ENCODE measurements at regions not wholly inside any gene's neighbourhood (a gene's known extent, or its start where the extent isn't known, plus 50 kb on each side); places are given as distances from the start of the nearest gene placed in this dataset.

GRCh38 chr2:7190587-7191324 lies 273.5 kb downstream of the RNF144A start:
- Histone ChIP-seq H3K4me3 (no peak overlapping the region), H3K27ac (no peak overlapping the region; a peak in 1 of 6 replicates), H3K4me1 (peaks cover 16% of the 10 kb centered on the region; the same call in 2 of the 3 replicates), H3K4me2 (no peak overlapping the region), H3K9me3 (no peaks in the 10 kb centered on the region)
- ATAC-seq: no peak
- ChIA-PET CTCF (interaction anchor here (1.2 to 1.5 kb wide), 2 partner anchors 13 to 16 kb away, joined by 3 to 4 read pairs; no protein-coding TSS in a partner anchor), POLR2A (no interaction called here)
- FAIRE-seq: no peak
- TF ChIP-seq CBX8 (IDR thresholded peaks at IDR 0.05) (no peak), NFE2L2 (conservative IDR thresholded peaks at IDR 0.05; ENCODE audit: low read length) (no peak), SREBF2 (IDR thresholded peaks at IDR 0.05) (no peak), KDM1A (IDR thresholded peaks at IDR 0.05; ENCODE audit: low read depth) (no peak), RARB (CRISPR knock-in tag; IDR thresholded peaks at IDR 0.05) (no peak), FOSL2 (IDR thresholded peaks at IDR 0.05) (no peak), FOSL2 (CRISPR knock-in tag; IDR thresholded peaks at IDR 0.05) (0 out of 2 replicates have a peak, but pooled peaks have one; percentile 6), ATOH8 (CRISPR knock-in tag; IDR thresholded peaks at IDR 0.05; ENCODE audit: low read depth) (no peak), NR3C1 (IDR thresholded peaks at IDR 0.05) (no peak), MAFK (IDR thresholded peaks at IDR 0.05; ENCODE audit: partially characterized antibody) (no peak)
- WGBS (ENCODE audit: missing lambda C conversion rate): 30% methylated on average over 5 of the region's 5 CpGs
- no peak for DNase-seq (ENCODE audit: low read depth in 1 of 2, low spot score in 1 of 2)

- TF ChIP-seq HMGXB4 (CRISPR knock-in tag; IDR thresholded peaks at IDR 0.05; ENCODE audit: borderline replicate concordance) (no peak), FOSL2 (IDR thresholded peaks at IDR 0.05) (no peak), FOSL2 (CRISPR knock-in tag; IDR thresholded peaks at IDR 0.05) (peak; percentile 32; the same call in 1 of the 2 replicates)
- CTCF ChIA-PET: interaction anchor here (1.5 kb wide), 1 partner anchor 15 kb away, joined by 4 read pairs; no protein-coding TSS in a partner anchor
- DNase-seq (ENCODE audit: low read depth in 1 of 2, low spot score in 1 of 2): peak; percentile 13 to 57
Observed at GRCh38 chr2:7191932-7192331, 274.7 kb downstream of the RNF144A start.

GRCh38 chr2:7193457-7193856 lies 276.2 kb downstream of the RNF144A start:
- no peaks in the 10 kb centered on the region for H3K9me3 ChIP-seq
- CTCF ChIA-PET: interaction anchor here (1.1 to 1.5 kb wide), 2 partner anchors 9 to 11 kb away, joined by 3 to 6 read pairs; no protein-coding TSS in a partner anchor
- ATAC-seq: no peak
- POLR2A ChIA-PET: no interaction called here
- no peak for DNase-seq (ENCODE audit: low read depth in 1 of 2, low spot score in 1 of 2)
- FAIRE-seq: no peak
- no peak overlapping the region for H3K27ac ChIP-seq
- H3K4me2 ChIP-seq: no peak overlapping the region
- no peak overlapping the region for H3K4me3 ChIP-seq
- TF ChIP-seq MAFK (IDR thresholded peaks at IDR 0.05; ENCODE audit: partially characterized antibody) (peak; percentile 84), POLR2AphosphoS2 (conservative IDR thresholded peaks at IDR 0.05; ENCODE audit: low read length) (no peak)
- peaks cover 16% of the 10 kb centered on the region; the same call in 2 of the 3 replicates for H3K4me1 ChIP-seq

More at GRCh38 chr2:7191932-7192331, 274.7 kb downstream of the RNF144A start:
- Histone ChIP-seq H3K4me2 (peak overlapping the region; percentile 25), H3K9me3 (no peaks in the 10 kb centered on the region), H3K4me3 (no peak overlapping the region), H3K4me1 (peaks cover 16% of the 10 kb centered on the region; the same call in 2 of the 3 replicates), H3K27ac (peak overlapping the region in 1 of 2 experiments; percentile 65; a peak in 2 of 6 replicates)
- no peak for FAIRE-seq
- 12% methylated on average over 4 of the region's 4 CpGs for WGBS (ENCODE audit: missing lambda C conversion rate)
- peak; percentile 78 to 84 for ATAC-seq
- POLR2A ChIA-PET: interaction anchor here (0.7 kb wide), 1 partner anchor 1490 kb away, joined by 3 read pairs; the partner anchor contains the start of gene ID2

- ChIA-PET CTCF (no interaction called here), POLR2A (no interaction called here)
- WGBS (ENCODE audit: missing lambda C conversion rate): 9% methylated on average over 2 of the region's 2 CpGs
- FAIRE-seq (no peak), DNase-seq (ENCODE audit: low read depth in 1 of 2, low spot score in 1 of 2) (no peak), ATAC-seq (no peak)
- Histone ChIP-seq H3K4me1 (peaks cover 16% of the 10 kb centered on the region; the same call in 2 of the 3 replicates), H3K27ac (no peak overlapping the region), H3K4me2 (no peak overlapping the region), H3K9me3 (no peaks in the 10 kb centered on the region), H3K4me3 (no peak overlapping the region)
- no peak for TF ChIP-seq ZC3H11A (IDR thresholded peaks at IDR 0.05)
- no peak for TF ChIP-seq HOXB13 (CRISPR knock-in tag; IDR thresholded peaks at IDR 0.05; ENCODE audit: low read depth)
- no peak for TF ChIP-seq POLR2AphosphoS2 (conservative IDR thresholded peaks at IDR 0.05; ENCODE audit: low read length)
- TF ChIP-seq HMGXB4 (CRISPR knock-in tag; IDR thresholded peaks at IDR 0.05; ENCODE audit: borderline replicate concordance): no peak
- no peak for TF ChIP-seq CBX8 (IDR thresholded peaks at IDR 0.05)
- TF ChIP-seq ELK1 (IDR thresholded peaks at IDR 0.05; ENCODE audit: low read depth, low read length): no peak
- no peak for TF ChIP-seq TP53 (CRISPR knock-in tag; IDR thresholded peaks at IDR 0.05)
- TF ChIP-seq RARB (CRISPR knock-in tag; IDR thresholded peaks at IDR 0.05): no peak
- TF ChIP-seq CTCF (IDR thresholded peaks at IDR 0.05): no peak
- no peak for TF ChIP-seq CHD2 (IDR thresholded peaks at IDR 0.05; ENCODE audit: low read length, partially characterized antibody)
- no peak for TF ChIP-seq HDAC2 (IDR thresholded peaks at IDR 0.05)
- TF ChIP-seq MAX (IDR thresholded peaks at IDR 0.05): no peak
- no peak for TF ChIP-seq BHLHE40 (IDR thresholded peaks at IDR 0.05; ENCODE audit: low read depth, low read length)
Observed at GRCh38 chr2:7194950-7195349, 277.7 kb downstream of the RNF144A start.
